ENCODE measurements at regions not wholly inside any gene's neighbourhood (a gene's known extent, or its start where the extent isn't known, plus 50 kb on each side); places are given as distances from the start of the nearest gene placed in this dataset.

DNA sequence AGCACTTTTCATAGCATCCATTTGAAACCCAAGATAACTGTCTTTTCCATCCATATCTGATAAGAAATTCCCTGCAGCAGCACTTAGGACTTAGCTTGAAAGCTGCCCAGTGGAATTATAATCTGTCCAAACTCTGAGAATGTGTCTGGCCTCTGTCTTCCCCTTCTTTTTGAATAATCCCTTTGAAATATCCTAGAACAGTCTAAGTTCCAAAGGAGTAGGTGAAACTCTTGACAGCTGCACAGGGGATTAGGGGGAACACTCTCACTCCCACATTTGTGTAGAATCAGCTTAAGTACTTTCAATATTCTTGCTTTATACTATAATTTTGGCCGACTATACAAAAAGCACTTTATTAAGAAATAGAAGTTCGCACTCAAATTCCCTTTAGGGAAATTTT, 157.7 kb downstream of the PAPSS1 start:
- Mint-ChIP-seq H3K4me1 (ENCODE audit: low read depth) (no peaks in the 10 kb centered on the region), H3K27me3 (ENCODE audit: insufficient read depth) (no peaks in the 10 kb centered on the region; the same call in 1 of the 2 replicates), H3K9me3 (peaks cover 17% of the 10 kb centered on the region), H3K36me3 (ENCODE audit: low read depth) (no peaks in the 10 kb centered on the region), H3K27ac (no peak overlapping the region), H3K4me3 (no peak overlapping the region)
- DNase-seq: no peak
- no peak for TF ChIP-seq CTCF (IDR thresholded peaks at IDR 0.05)

- Mint-ChIP-seq H3K36me3 (ENCODE audit: low read depth) (no peaks in the 10 kb centered on the region), H3K27me3 (ENCODE audit: insufficient read depth) (no peaks in the 10 kb centered on the region; the same call in 1 of the 2 replicates), H3K9me3 (peaks cover 17% of the 10 kb centered on the region), H3K4me1 (ENCODE audit: low read depth) (no peaks in the 10 kb centered on the region), H3K27ac (no peak overlapping the region), H3K4me3 (no peak overlapping the region)
- TF ChIP-seq CTCF (IDR thresholded peaks at IDR 0.05): no peak
- DNase-seq: no peak
Measured at GRCh38 chr4:107561481-107561880, 158.6 kb downstream of the PAPSS1 start.

DNA sequence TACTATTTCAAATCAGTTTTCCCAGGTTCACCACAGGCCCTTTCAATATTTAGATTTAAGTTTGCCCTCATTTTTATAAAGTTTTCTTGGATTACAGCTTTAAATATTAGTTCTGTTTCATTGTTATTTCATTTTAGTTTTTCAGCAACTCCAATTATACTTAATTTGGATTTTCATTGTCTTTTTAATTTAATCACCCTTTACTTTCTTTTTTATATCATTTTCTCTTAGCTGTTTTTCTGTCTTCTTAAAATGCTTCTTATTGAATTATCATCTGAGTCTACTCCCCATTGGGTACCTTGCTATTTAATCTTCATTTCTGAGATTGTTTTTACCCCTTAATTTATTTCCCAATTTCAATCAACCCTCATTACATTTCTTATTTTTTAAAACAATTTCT, 160.4 kb downstream of the PAPSS1 start:
- Mint-ChIP-seq H3K9me3 (peaks cover 17% of the 10 kb centered on the region), H3K4me3 (no peak overlapping the region)
- no peak for DNase-seq

GRCh38 chr4:107552306-107552705, 167.7 kb downstream of the PAPSS1 start:
- no peak for DNase-seq
- no peak overlapping the region for H3K27ac Mint-ChIP-seq
- no peaks in the 10 kb centered on the region for H3K9me3 Mint-ChIP-seq
- H3K27me3 Mint-ChIP-seq (ENCODE audit: insufficient read depth): no peaks in the 10 kb centered on the region; the same call in 1 of the 2 replicates
- no peak for TF ChIP-seq CTCF (IDR thresholded peaks at IDR 0.05)
- H3K4me3 Mint-ChIP-seq: no peak overlapping the region
- H3K4me1 Mint-ChIP-seq (ENCODE audit: low read depth): no peaks in the 10 kb centered on the region; the same call in 1 of the 2 replicates
- H3K36me3 Mint-ChIP-seq (ENCODE audit: low read depth): no peaks in the 10 kb centered on the region

More for the DNA sequence above, 160.4 kb downstream of the PAPSS1 start:
- Mint-ChIP-seq H3K27me3 (ENCODE audit: insufficient read depth) (no peaks in the 10 kb centered on the region; the same call in 1 of the 2 replicates), H3K27ac (no peak overlapping the region), H3K36me3 (ENCODE audit: low read depth) (no peaks in the 10 kb centered on the region), H3K4me1 (ENCODE audit: low read depth) (no peaks in the 10 kb centered on the region)
- no peak for TF ChIP-seq CTCF (IDR thresholded peaks at IDR 0.05)

GRCh38 chr4:107548211-107548905, 171.7 kb downstream of the PAPSS1 start:
- no peak for TF ChIP-seq CTCF (IDR thresholded peaks at IDR 0.05)
- no peaks in the 10 kb centered on the region; the same call in 1 of the 2 replicates for H3K27me3 Mint-ChIP-seq (ENCODE audit: insufficient read depth)
- H3K36me3 Mint-ChIP-seq (ENCODE audit: low read depth): no peaks in the 10 kb centered on the region
- DNase-seq: peak; percentile 1
- H3K9me3 Mint-ChIP-seq: no peaks in the 10 kb centered on the region
- no peak overlapping the region for H3K27ac Mint-ChIP-seq
- no peak overlapping the region for H3K4me3 Mint-ChIP-seq
- no peaks in the 10 kb centered on the region; the same call in 1 of the 2 replicates for H3K4me1 Mint-ChIP-seq (ENCODE audit: low read depth)
